ENCODE measurements at regions not wholly inside any gene's neighbourhood (a gene's known extent, or its start where the extent isn't known, plus 50 kb on each side); places are given as distances from the start of the nearest gene placed in this dataset.

DNA sequence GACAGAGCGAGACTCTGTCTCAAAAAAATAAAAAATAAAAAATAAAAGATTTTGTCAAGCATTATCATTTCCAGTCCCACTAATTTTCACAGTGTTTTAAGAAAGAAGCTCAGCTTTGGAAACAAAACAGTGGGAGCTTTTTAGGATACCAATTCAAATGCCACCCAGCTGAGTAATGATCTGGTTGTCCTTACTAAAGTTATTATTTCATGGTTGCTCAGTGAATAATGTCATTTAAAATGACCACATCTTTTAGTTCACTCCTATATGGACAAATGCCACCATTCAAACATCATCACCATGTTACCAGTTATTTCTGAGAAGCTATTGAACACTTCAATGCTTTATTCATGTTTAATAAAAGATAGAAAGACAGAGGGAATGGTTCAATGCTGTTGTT, 365.0 kb downstream of the CCER1 start:
- H3K4me3 ChIP-seq (ENCODE audit: low read length): no peak overlapping the region
- TF ChIP-seq, protein P1, sequence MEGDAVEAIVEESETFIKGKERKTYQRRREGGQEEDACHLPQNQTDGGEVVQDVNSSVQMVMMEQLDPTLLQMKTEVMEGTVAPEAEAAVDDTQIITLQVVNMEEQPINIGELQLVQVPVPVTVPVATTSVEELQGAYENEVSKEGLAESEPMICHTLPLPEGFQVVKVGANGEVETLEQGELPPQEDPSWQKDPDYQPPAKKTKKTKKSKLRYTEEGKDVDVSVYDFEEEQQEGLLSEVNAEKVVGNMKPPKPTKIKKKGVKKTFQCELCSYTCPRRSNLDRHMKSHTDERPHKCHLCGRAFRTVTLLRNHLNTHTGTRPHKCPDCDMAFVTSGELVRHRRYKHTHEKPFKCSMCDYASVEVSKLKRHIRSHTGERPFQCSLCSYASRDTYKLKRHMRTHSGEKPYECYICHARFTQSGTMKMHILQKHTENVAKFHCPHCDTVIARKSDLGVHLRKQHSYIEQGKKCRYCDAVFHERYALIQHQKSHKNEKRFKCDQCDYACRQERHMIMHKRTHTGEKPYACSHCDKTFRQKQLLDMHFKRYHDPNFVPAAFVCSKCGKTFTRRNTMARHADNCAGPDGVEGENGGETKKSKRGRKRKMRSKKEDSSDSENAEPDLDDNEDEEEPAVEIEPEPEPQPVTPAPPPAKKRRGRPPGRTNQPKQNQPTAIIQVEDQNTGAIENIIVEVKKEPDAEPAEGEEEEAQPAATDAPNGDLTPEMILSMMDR (conservative IDR thresholded peaks at IDR 0.05; ENCODE audit: low read depth, low read length): no peak
- no peak for DNase-seq (ENCODE audit: low read depth)

DNA sequence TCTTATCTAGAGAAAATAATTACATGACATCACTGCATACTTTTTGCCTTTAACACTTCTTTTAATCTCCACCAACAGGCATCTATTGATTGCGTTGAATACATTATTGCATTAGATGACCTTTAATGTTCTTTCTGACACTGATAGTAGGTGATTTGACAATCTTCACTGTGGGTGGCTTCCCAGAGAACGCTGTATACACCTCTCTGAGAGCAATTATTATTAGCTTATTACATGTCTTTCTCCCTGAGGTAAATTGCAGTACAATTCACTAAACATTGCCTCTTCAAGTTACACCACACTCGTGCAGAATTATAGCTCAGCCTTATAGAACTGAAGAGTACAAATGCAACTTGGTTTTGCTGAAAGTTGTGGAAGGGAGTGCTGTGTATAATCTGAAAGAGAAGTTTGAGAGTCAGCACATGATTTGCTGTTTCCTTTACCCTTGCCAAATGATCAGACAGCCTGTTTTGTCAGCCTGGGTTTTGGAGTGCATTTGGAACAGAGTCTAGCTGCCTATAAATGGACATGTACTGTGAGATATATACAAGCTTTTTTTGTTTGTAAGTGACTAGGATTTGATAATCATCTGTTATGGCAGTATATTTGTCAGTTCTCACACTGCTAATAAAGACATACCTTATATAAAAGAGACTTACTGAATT, 369.2 kb downstream of the CCER1 start:
- no peak overlapping the region for H3K4me3 ChIP-seq (ENCODE audit: low read length)
- DNase-seq (ENCODE audit: low read depth): no peak
- TF ChIP-seq, protein P1 (conservative IDR thresholded peaks at IDR 0.05; ENCODE audit: low read depth, low read length): no peak

GRCh38 chr12:90576707-90577106, 378.3 kb downstream of the CCER1 start:
- DNase-seq (ENCODE audit: low read depth): no peak

GRCh38 chr12:90575995-90576394, 379.0 kb downstream of the CCER1 start:
- no peak overlapping the region for H3K4me3 ChIP-seq (ENCODE audit: low read length)
- no peak for DNase-seq (ENCODE audit: low read depth)

More at GRCh38 chr12:90576707-90577106, 378.3 kb downstream of the CCER1 start:
- no peak overlapping the region for H3K4me3 ChIP-seq (ENCODE audit: low read length)
- TF ChIP-seq, protein P1 (conservative IDR thresholded peaks at IDR 0.05; ENCODE audit: low read depth, low read length): no peak

GRCh38 chr12:90574676-90575075, 380.3 kb downstream of the CCER1 start:
- DNase-seq (ENCODE audit: low read depth): no peak
- TF ChIP-seq, protein P1 (conservative IDR thresholded peaks at IDR 0.05; ENCODE audit: low read depth, low read length): no peak
- H3K4me3 ChIP-seq (ENCODE audit: low read length): no peak overlapping the region

More at GRCh38 chr12:90575995-90576394, 379.0 kb downstream of the CCER1 start:
- TF ChIP-seq, protein P1 (conservative IDR thresholded peaks at IDR 0.05; ENCODE audit: low read depth, low read length): no peak

DNA sequence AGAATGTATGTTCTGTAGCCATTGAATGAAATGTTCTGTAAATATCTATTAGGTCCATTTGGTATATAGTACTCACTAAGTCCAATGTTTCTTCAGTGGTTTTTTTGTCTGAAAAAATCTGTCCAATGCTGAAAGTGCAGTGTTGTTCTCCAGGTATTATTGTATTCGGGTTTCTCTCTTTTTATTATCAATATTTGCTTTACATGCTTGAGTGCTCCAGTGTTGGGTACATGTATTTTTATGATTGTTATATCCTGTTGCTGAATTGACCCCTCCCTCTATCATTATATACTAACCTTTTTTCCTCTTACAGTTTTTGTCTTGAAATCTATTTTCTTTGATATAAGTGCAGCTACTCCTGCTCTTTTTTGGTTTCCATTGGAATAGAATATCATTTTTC, 382.2 kb downstream of the CCER1 start:
- no peak overlapping the region for H3K4me3 ChIP-seq (ENCODE audit: low read length)
- DNase-seq (ENCODE audit: low read depth): no peak
- TF ChIP-seq, protein P1 (conservative IDR thresholded peaks at IDR 0.05; ENCODE audit: low read depth, low read length): no peak

GRCh38 chr12:90569685-90570084, 385.3 kb downstream of the CCER1 start:
- no peak for DNase-seq (ENCODE audit: low read depth)
- no peak overlapping the region for H3K4me3 ChIP-seq (ENCODE audit: low read length)
- TF ChIP-seq, protein P1 (conservative IDR thresholded peaks at IDR 0.05; ENCODE audit: low read depth, low read length): no peak

All from retinal pigment epithelial cell (primary cell).